Endothelial cell of umbilical vein (primary cell): ENCODE measurements at regions not wholly inside any gene's neighbourhood (a gene's known extent, or its start where the extent isn't known, plus 50 kb on each side); places are given as distances from the start of the nearest gene placed in this dataset.

Experiments used
- EZH2 ChIP-seq: IDR thresholded peaks from 2 replicates; pipeline ENCODE4 v1.6.1; 2012; ENCODE audit warnings: borderline replicate concordance, low read depth, mild to moderate bottlenecking, moderate library complexity, low read length, inconsistent platforms; ENCODE audit not compliant: severe bottlenecking
- FOS ChIP-seq: IDR thresholded peaks from 2 replicates; pipeline ENCODE4 v1.6.1; 2011; ENCODE audit warnings: mild to moderate bottlenecking, low read length, moderate library complexity, borderline replicate concordance; ENCODE audit not compliant: insufficient read depth
- GATA2 ChIP-seq: IDR thresholded peaks from 2 replicates; pipeline ENCODE4 v1.7.0; 2011; ENCODE audit warnings: low read depth, mild to moderate bottlenecking, moderate library complexity, mixed read lengths, low read length; ENCODE audit not compliant: insufficient read length, insufficient read depth
- JUN ChIP-seq: IDR thresholded peaks from 2 replicates; pipeline ENCODE4 v1.6.1; 2011; ENCODE audit warnings: borderline replicate concordance, low read depth; ENCODE audit not compliant: insufficient read length, insufficient read depth
- MAX ChIP-seq: IDR thresholded peaks from 2 replicates; pipeline ENCODE4 v1.6.1; 2011; ENCODE audit not compliant: insufficient read depth, insufficient read length
- MYC ChIP-seq: IDR thresholded peaks from one replicate; pipeline ENCODE4 v1.6.1; 2011; ENCODE audit warnings: mild to moderate bottlenecking, low read depth, low read length
- POLR2A ChIP-seq: IDR thresholded peaks from 2 replicates; pipeline ENCODE4 v1.6.1; 2012; ENCODE audit warnings: low read depth, mild to moderate bottlenecking, control low read depth, low read length
- POLR2AphosphoS5 ChIP-seq: IDR thresholded peaks from 2 replicates; pipeline ENCODE4 v1.6.1; 2012; ENCODE audit warnings: low read depth, mild to moderate bottlenecking, control low read depth, low read length, moderate library complexity; ENCODE audit not compliant: insufficient read depth
- TF ChIP-seq, protein P1 (sequence below), 2 donors: IDR thresholded peaks; 1 replicate in 1 of 2; 2 replicates in 1 of 2; pipeline ENCODE4 v1.5.1; 2011; ENCODE audit warnings: low read length in 2 of 2, mild to moderate bottlenecking in 2 of 2, moderate library complexity in 2 of 2, control low read depth in 1 of 2, inconsistent platforms in 1 of 2, low read depth in 1 of 2; ENCODE audit not compliant: insufficient read depth in 1 of 2; ENCODE audit errors: extremely low read depth in 1 of 2

DNA sequence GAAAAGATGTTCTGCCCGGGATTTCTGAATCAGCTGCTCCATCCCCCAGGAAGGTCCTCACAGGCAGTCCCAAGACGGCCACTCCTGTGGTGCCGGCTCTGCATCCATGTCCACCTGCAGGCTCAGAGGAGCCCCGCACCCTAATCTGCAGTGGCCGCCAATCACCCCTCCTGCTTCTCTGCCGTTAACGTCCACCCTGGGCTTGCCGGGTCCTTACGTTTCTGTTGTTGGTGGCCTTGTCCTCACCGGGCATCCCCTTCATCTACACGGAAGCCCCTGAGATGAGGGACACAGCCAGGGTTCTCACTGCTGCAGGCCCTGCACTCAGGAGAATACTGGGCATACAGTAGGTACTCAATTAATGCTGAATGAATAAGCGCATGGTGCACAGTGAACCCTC lies 131.5 kb upstream of the SNTG2 start:
- no peak for TF ChIP-seq POLR2A
- no peak for TF ChIP-seq GATA2
- TF ChIP-seq, protein P1, sequence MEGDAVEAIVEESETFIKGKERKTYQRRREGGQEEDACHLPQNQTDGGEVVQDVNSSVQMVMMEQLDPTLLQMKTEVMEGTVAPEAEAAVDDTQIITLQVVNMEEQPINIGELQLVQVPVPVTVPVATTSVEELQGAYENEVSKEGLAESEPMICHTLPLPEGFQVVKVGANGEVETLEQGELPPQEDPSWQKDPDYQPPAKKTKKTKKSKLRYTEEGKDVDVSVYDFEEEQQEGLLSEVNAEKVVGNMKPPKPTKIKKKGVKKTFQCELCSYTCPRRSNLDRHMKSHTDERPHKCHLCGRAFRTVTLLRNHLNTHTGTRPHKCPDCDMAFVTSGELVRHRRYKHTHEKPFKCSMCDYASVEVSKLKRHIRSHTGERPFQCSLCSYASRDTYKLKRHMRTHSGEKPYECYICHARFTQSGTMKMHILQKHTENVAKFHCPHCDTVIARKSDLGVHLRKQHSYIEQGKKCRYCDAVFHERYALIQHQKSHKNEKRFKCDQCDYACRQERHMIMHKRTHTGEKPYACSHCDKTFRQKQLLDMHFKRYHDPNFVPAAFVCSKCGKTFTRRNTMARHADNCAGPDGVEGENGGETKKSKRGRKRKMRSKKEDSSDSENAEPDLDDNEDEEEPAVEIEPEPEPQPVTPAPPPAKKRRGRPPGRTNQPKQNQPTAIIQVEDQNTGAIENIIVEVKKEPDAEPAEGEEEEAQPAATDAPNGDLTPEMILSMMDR (IDR thresholded peaks at IDR 0.05; ENCODE audit: extremely low read depth in 1 of 2, insufficient read depth in 1 of 2, low read depth in 1 of 2, low read length in 2 of 2) = no peak
- no peak for TF ChIP-seq MAX
- no peak for TF ChIP-seq EZH2
- no peak for TF ChIP-seq MYC
- no peak for TF ChIP-seq JUN
- TF ChIP-seq POLR2AphosphoS5 = no peak
- TF ChIP-seq FOS = no peak
